ENCODE measurements at regions not wholly inside any gene's neighbourhood (a gene's known extent, or its start where the extent isn't known, plus 50 kb on each side); places are given as distances from the start of the nearest gene placed in this dataset.

GRCh38 chr14:82635915-82636314, 1102.3 kb upstream of the SEL1L start:
- TF ChIP-seq POLR2A (IDR thresholded peaks at IDR 0.05) (no peak), CTCF (IDR thresholded peaks at IDR 0.05) (no peak)
